HG02981 (cell line): ENCODE measurements at regions not wholly inside any gene's neighbourhood (a gene's known extent, or its start where the extent isn't known, plus 50 kb on each side); places are given as distances from the start of the nearest gene placed in this dataset.

Source experiments
- ATAC-seq: cut with Tn5 transposase; IDR thresholded peaks from one replicate; pipeline ENCODE4 v1.9.1; 2021; ENCODE audit warnings: mild to moderate bottlenecking, moderate library complexity; ENCODE audit not compliant: unreplicated experiment

- no peak for ATAC-seq
Measured at GRCh38 chr12:24233519-24234246, 284.2 kb upstream of the SOX5 start.

GRCh38 chr12:24232531-24232930, 283.1 kb upstream of the SOX5 start:
- no peak for ATAC-seq

GRCh38 chr12:24231298-24231697, 281.8 kb upstream of the SOX5 start:
- ATAC-seq = peak; percentile 87

GRCh38 chr12:24230061-24230701, 280.7 kb upstream of the SOX5 start:
- ATAC-seq = no peak

GRCh38 chr12:24229031-24229700, 279.7 kb upstream of the SOX5 start:
- no peak for ATAC-seq

GRCh38 chr12:24228371-24228770, 278.9 kb upstream of the SOX5 start:
- ATAC-seq = no peak

GRCh38 chr12:24227551-24227950, 278.1 kb upstream of the SOX5 start:
- ATAC-seq = no peak

GRCh38 chr12:24226745-24227350, 277.4 kb upstream of the SOX5 start:
- no peak for ATAC-seq

GRCh38 chr12:24224401-24224800, 274.9 kb upstream of the SOX5 start:
- no peak for ATAC-seq

GRCh38 chr12:24223926-24224325, 274.5 kb upstream of the SOX5 start:
- no peak for ATAC-seq

GRCh38 chr12:24222968-24223367, 273.5 kb upstream of the SOX5 start:
- ATAC-seq = no peak

GRCh38 chr12:24212496-24212895, 263.0 kb upstream of the SOX5 start:
- no peak for ATAC-seq

GRCh38 chr12:24206621-24207020, 257.2 kb upstream of the SOX5 start:
- no peak for ATAC-seq

GRCh38 chr12:24201258-24201970, 251.9 kb upstream of the SOX5 start:
- ATAC-seq = peak; percentile 39

- ATAC-seq = peak; percentile 34
Measured at GRCh38 chr12:24200010-24200409, 250.5 kb upstream of the SOX5 start.

- ATAC-seq = peak; percentile 36
Measured at GRCh38 chr12:24198936-24199671, 249.6 kb upstream of the SOX5 start.

- ATAC-seq = no peak
Measured at GRCh38 chr12:24198070-24198469, 248.6 kb upstream of the SOX5 start.

GRCh38 chr12:24197532-24197931, 248.1 kb upstream of the SOX5 start:
- no peak for ATAC-seq

- ATAC-seq = no peak
Measured at GRCh38 chr12:24195063-24195462, 245.6 kb upstream of the SOX5 start.

- ATAC-seq = no peak
Measured at GRCh38 chr12:24191117-24191516, 241.6 kb upstream of the SOX5 start.
